ENCODE measurements at regions not wholly inside any gene's neighbourhood (a gene's known extent, or its start where the extent isn't known, plus 50 kb on each side); places are given as distances from the start of the nearest gene placed in this dataset.
"Not testable (repeated sequence)": the region's sequence is repeated elsewhere in the genome, so short reads cannot be mapped to it uniquely, and the experiment has no call there.

DNA sequence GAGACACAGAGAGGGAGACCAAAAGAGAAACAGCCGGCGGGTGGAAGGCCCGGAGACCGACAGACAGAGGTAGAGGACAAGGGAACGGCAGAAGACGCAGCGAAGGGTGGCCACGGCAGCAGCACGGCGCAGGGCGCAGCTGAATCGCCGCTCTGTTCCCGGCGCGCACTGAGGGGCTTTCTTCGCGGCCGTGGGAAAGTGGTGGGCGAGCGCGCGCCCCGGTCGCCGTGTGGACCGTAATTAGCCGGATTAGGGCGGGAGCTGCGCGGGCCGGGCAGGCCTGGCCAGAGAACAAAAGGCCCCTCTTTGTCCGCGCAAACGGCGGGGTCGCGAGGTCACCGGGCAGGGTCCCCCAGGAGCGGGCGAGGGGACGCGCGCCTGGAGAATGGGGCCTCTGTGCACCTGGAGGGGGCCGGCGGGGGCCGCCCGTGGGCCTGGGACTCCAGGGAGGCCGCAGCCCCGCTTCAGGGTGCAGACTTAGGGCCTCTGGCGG lies 158.3 kb downstream of the ZFP36L2 start:
- TF ChIP-seq, protein P1, sequence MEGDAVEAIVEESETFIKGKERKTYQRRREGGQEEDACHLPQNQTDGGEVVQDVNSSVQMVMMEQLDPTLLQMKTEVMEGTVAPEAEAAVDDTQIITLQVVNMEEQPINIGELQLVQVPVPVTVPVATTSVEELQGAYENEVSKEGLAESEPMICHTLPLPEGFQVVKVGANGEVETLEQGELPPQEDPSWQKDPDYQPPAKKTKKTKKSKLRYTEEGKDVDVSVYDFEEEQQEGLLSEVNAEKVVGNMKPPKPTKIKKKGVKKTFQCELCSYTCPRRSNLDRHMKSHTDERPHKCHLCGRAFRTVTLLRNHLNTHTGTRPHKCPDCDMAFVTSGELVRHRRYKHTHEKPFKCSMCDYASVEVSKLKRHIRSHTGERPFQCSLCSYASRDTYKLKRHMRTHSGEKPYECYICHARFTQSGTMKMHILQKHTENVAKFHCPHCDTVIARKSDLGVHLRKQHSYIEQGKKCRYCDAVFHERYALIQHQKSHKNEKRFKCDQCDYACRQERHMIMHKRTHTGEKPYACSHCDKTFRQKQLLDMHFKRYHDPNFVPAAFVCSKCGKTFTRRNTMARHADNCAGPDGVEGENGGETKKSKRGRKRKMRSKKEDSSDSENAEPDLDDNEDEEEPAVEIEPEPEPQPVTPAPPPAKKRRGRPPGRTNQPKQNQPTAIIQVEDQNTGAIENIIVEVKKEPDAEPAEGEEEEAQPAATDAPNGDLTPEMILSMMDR (IDR thresholded peaks at IDR 0.05; ENCODE audit: insufficient read depth, low read depth, low read length), result no peak
- no peak for DNase-seq (ENCODE audit: low read depth)
- no peak overlapping the region for H3K4me3 ChIP-seq (ENCODE audit: low read depth, low read length)

DNA sequence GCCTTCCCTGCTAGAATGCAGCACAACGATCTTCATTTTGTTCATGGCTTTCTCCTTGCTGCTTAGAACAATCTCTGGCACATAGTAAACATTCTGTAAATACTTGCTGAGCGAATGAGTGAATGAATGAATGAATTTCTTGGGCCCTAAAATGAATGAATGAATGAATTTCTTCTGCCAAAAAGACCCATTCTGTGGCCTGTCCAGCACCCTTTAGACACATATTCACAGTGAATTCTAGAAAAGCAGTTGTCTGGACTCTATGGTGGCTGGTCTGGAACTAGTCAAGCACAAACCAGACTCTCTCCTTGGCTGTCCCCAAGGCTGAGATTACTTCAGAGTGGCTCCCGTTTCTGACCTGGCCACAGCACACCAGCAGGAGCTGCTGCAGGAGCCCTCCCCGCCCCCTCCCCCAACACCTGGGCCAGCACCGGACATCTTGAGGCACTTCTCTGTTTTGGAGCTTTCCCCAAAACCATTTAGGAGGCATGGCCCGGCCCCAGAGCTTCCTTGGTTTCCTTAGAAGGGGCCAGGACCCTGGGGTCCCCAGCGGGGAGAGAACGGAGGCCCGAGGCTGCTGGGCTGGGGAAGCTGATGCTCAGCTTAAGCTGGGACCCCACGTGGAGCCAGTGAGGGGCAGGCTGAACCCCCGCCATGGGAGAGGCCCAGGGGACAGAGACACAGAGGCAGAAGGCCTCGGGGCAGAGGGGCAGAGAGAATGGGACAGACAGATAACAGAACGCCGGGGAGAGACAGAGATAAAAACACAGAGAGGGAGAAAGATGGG lies 159.0 kb downstream of the ZFP36L2 start:
- no peak for DNase-seq (ENCODE audit: low read depth)
- TF ChIP-seq, protein P1 (IDR thresholded peaks at IDR 0.05; ENCODE audit: insufficient read depth, low read depth, low read length), result no peak
- H3K4me3 ChIP-seq (ENCODE audit: low read depth, low read length), result no peak overlapping the region

DNA sequence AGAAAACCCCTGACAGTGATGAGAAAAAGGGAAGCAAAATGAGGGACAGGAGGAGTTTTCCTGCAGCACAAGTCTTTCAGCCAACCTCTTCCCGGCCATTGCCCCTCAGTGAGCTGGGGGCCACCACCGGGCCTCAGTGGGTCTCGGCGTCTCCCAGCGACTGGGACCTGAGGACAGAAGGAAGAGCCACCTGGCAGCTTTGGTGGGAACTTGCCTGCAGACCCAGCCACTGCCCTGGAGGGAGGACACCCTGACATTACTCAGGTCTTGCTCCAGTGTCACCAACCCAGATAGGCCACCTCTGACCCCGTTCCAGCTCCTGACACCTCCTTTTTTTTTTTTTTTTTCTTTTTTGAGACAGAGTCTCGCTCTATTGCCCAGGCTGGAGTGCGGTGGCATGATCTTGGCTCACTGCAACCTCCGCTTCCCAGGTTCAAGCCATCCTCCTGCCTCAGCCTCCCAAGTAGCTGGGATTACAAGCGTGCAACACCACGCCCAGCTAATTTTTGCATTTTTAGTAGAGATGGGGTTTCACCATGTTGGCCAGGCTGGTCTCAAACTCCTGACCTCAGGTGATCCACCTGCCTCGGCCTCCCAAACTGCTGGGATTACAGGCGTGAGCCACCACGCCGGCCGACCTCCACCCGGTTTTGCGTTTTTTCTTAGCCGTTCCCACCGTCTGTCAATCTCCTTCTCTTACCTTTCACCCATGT lies 159.7 kb downstream of the ZFP36L2 start:
- H3K4me3 ChIP-seq (ENCODE audit: low read depth, low read length); DNase-seq (ENCODE audit: low read depth): not testable (repeated sequence)

DNA sequence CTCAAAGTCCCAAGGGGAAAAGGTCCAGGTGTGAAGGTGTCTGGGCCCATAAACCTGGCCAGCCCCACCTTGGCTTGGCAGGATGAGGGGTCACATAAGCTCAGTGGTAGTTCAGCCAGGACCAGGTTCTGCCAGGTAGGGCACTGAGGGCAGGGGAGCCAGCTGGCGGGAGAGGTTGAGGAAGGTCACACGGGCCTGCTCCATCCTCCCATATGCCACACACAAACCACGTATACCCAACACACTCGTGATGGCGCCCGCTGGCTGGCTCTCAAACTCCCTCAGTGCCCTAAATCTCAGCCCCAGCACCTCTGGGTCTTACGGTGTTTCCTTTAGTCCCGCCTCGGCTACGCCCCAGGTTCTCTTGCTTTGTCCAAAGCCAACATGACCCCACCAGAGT lies 160.5 kb downstream of the ZFP36L2 start:
- TF ChIP-seq, protein P1 (IDR thresholded peaks at IDR 0.05; ENCODE audit: insufficient read depth, low read depth, low read length), result no peak
- DNase-seq (ENCODE audit: low read depth), result no peak
- H3K4me3 ChIP-seq (ENCODE audit: low read depth, low read length), result no peak overlapping the region

DNA sequence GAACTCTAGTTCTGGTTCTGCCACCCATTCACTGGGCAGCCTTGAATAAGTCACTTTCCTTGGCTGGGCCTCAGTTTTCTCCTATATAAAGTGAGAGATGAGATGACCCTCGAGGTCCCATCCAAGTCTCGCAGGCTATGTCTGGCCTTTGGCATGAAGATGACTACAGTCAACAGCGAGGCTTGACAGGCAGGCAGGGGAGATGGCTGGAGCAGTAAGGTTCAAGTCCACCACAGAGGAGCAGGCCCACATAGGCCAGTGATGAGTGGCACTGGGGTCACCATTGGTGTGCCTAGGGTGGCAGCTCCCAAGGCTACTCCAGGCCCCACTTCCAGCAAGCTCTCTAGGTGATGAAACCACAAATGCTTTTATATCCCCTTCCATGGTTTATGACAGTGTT lies 161.4 kb downstream of the ZFP36L2 start:
- no peak for DNase-seq (ENCODE audit: low read depth)
- TF ChIP-seq, protein P1 (IDR thresholded peaks at IDR 0.05; ENCODE audit: insufficient read depth, low read depth, low read length), result no peak
- H3K4me3 ChIP-seq (ENCODE audit: low read depth, low read length), result no peak overlapping the region

DNA sequence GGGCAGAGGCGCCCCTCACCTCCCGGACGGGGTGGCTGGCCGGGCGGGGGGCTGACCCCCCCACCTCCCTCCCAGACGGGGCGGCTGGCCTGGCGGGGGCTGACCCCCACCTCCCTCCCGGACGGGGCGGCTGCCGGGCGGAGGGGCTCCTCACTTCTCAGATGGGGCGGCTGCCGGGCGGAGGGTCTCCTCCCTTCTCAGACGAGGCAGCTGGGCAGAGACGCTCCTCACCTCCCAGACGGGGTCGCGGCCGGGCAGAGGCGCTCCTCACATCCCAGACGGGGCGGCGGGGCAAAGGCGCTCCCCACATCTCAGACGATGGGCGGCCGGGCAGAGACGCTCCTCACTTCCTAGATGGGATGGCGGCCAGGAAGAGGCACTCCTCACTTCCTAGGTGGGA lies 163.3 kb downstream of the ZFP36L2 start:
- not testable (repeated sequence) for DNase-seq (ENCODE audit: low read depth); H3K4me3 ChIP-seq (ENCODE audit: low read depth, low read length)

DNA sequence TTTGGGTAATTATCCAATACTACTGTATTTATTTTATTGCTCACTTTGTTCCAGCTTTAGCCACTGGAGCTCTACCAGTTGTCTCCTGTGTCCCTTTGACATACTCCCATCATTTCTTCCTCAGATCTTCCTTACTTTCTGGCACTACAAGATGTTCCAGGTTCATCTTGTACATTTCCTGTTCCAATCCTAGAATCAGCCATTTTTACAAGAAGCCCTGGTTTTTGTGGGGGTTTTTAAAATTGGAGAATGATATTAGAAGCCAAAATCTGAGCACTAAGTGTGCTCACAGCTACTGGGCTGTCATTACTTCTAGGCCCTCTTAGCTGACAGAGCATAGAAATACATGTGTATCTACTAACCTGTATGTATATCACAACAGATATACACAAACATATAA lies 164.3 kb downstream of the ZFP36L2 start:
- TF ChIP-seq, protein P1 (IDR thresholded peaks at IDR 0.05; ENCODE audit: insufficient read depth, low read depth, low read length), result no peak
- DNase-seq (ENCODE audit: low read depth), result no peak
- H3K4me3 ChIP-seq (ENCODE audit: low read depth, low read length), result no peak overlapping the region

Measured in fibroblast of villous mesenchyme (primary cell).